OCI-LY3 (cell line): ENCODE measurements at regions not wholly inside any gene's neighbourhood (a gene's known extent, or its start where the extent isn't known, plus 50 kb on each side); places are given as distances from the start of the nearest gene placed in this dataset.

Experiments used
- EZH2phosphoT487 ChIP-seq: fragments of 200-600 bp; shearing (Covaris generic); IDR thresholded peaks from 2 replicates; pipeline ENCODE4 v1.6.1; 2018; ENCODE audit warnings: antibody characterized with exemption, mixed run types, low read depth
- TF ChIP-seq, protein P1 (sequence below): fragments of 200-600, 300-600 bp; sonication (generic); IDR thresholded peaks from 2 replicates; pipeline ENCODE4 v1.5.1; 2014; ENCODE audit warnings: antibody characterized with exemption, low read length, low read depth

DNA sequence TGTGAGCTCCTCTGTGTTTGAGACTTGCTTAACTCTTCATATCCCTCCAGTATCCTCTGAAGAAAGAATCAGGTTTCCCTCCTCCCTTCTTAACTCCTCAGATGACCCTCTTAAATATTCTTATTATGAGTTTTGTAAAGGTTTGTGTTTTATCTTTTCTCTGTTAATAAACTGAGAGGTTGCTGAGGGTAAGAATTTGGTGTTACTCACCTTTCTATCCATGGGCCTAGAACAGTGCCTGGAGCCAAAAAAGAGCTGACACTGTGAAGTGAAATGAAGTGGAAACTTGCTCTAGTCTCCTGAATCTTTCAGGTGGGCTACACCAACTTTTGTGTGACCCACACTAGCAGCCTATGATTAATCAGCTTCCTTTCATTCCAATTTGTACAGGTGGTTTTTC lies 208.4 kb downstream of the CSNK1G3 start:
- TF ChIP-seq, protein P1, sequence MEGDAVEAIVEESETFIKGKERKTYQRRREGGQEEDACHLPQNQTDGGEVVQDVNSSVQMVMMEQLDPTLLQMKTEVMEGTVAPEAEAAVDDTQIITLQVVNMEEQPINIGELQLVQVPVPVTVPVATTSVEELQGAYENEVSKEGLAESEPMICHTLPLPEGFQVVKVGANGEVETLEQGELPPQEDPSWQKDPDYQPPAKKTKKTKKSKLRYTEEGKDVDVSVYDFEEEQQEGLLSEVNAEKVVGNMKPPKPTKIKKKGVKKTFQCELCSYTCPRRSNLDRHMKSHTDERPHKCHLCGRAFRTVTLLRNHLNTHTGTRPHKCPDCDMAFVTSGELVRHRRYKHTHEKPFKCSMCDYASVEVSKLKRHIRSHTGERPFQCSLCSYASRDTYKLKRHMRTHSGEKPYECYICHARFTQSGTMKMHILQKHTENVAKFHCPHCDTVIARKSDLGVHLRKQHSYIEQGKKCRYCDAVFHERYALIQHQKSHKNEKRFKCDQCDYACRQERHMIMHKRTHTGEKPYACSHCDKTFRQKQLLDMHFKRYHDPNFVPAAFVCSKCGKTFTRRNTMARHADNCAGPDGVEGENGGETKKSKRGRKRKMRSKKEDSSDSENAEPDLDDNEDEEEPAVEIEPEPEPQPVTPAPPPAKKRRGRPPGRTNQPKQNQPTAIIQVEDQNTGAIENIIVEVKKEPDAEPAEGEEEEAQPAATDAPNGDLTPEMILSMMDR: no peak
- no peak for TF ChIP-seq EZH2phosphoT487
